GM18499 (cell line): ENCODE measurements at regions not wholly inside any gene's neighbourhood (a gene's known extent, or its start where the extent isn't known, plus 50 kb on each side); places are given as distances from the start of the nearest gene placed in this dataset.

Experiments used
- ATAC-seq: cut with Tn5 transposase; IDR thresholded peaks from one replicate; pipeline ENCODE4 v1.9.1; 2021; ENCODE audit warnings: moderate number of reproducible peaks; ENCODE audit not compliant: insufficient read depth, unreplicated experiment

DNA sequence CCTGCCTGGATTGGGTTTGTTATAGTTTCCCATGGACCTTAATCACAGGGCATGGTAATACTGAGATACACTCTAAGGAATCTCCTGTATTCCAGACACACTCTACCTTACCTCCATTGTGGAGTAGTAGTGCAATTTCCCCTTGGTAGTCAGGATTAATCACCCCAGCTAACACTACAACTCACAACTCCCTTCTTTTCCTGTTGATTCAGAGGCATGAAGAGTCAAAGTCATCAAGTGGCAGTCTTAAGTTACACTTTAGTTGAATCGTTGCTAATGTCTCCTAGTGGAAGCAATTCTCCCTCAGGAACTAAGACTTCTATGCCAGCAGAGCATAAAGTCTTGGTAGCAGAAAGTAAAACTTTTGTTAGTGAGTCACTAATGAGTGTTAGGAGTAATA, 122.7 kb upstream of the APC start:
- ATAC-seq: no peak

- no peak for ATAC-seq
Measured at GRCh38 chr5:112616812-112617547, 120.7 kb upstream of the APC start.

DNA sequence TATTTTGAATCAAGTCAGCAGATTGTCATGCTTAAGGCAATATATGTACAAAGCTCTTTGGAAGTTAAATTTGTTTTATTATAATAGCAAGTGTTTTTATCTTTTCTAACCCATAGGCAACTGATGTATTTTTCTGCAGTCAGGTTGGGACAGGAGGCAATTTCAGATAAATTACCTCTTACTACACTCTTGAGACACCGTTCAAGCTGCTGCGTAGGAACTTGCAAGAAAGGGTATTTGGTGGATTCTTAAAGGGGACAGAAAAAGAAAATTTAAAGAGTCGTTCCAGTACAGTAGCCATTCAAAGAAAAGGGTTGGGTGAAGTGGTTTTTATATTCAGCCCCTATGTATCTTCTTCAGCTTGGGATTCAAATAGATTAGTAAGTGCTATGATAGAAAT, 112.4 kb upstream of the APC start:
- no peak for ATAC-seq

GRCh38 chr5:112625689-112626438, 111.8 kb upstream of the APC start:
- no peak for ATAC-seq

GRCh38 chr5:112626715-112627114, 111.0 kb upstream of the APC start:
- ATAC-seq: no peak

DNA sequence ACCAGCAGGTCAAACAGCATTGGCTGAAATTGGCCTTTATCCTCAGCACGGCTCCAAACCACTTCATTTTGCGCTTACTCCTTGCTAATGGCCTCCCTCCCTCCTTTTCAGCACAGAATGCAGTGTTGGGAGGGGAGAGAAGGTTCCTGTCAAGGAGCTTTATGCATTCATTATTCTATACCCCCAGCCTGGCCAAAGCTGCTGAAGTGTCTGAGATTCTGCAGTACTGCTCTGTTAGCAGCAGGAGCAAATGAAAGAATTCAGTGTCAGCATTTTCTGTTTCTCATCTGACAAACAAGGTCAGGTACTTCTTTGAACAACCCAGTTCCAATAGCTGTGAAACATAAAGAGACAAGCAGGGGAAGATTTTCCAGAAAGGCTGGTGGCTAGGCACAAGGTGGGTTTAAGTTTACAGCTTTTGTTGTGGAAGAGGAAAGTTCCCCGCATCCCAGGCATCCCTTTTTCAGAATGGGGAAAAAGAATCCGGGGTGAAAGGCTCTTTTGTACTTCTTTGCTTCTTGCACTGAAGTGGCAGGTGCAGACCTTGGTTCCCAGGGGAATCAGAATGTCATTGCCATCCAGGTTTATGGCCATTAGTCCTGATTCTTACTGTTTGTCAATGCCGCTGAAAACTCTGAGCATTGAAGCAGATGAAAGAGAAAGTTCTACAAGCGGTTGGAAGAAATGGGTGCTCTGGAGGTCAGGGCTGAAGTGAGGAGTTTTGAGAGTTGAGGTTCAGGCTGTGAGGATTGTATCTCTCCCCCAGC, 109.3 kb upstream of the APC start:
- no peak for ATAC-seq

GRCh38 chr5:112630246-112631009, 107.3 kb upstream of the APC start:
- ATAC-seq: no peak

GRCh38 chr5:112634166-112634565, 103.5 kb upstream of the APC start:
- no peak for ATAC-seq

GRCh38 chr5:112634796-112635195, 102.9 kb upstream of the APC start:
- ATAC-seq: no peak

DNA sequence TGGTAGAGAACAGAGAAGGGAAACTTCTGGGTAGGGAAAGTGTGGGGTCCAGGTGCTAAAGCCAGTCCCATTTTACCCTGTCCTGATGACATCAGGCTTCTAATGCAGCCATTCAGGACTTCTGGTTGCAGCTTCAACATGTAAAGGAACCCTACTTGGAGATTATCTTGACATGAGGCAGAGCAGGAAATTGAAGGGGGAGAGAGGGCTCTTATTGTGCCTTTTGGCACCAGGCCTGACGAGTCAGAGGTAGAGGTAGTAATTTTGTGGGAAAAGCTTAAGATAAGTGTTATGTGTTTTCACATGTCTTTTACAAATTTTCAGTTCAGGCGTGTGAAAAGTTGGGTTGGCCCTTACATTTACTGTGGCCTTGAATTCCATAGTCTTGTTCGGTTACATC, 102.4 kb upstream of the APC start:
- ATAC-seq: no peak

- ATAC-seq: no peak
Measured at GRCh38 chr5:112635771-112636731, 101.6 kb upstream of the APC start.

GRCh38 chr5:112636751-112637150, 100.9 kb upstream of the APC start:
- no peak for ATAC-seq

DNA sequence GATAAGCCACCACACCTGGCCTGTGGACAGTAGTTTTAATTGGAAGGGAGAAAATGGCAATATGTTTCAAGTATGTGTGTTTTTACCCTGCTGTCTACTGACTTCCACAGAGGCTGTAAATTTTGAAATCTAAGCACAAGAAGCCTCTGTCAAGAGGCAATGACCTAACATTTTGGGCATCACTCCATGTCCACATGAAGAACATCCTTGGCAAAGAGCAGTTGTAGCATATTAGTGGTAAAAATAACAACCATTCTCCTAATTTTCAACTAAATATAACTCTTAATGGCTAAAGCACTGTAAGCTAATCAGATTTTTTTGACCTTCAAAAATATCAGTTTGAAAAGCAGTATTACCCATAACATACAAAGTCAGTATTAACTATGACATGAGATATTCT, 100.3 kb upstream of the APC start:
- ATAC-seq: no peak

- ATAC-seq: no peak
Measured at GRCh38 chr5:112640546-112640945, 97.1 kb upstream of the APC start.

DNA sequence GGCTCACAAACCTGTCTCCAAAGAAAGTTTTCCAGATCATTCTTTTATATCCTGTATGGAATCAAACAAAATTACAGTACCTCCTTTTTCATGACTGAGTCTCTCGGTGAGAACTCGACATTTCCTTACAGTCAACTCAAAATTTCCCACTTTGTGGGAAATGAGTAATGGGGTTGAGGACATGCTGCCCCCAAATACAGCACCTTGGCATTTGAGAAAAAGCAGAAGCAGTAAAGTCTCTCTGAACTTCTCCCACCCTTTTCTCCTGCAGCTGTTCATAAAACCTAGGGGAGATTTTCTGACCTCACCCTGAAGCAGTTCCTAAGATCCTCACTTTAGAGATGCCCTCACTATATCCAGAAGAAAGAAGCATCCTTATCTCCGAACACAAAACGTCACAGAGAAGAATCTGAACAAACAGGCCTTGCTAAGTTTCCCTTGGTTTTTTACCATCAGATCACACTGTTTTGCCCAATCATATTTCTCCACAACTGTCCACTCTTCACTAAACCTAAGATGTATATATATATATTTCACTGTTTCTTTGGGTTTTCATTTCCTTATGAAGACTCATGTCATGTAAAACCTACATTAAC, 96.1 kb upstream of the APC start:
- no peak for ATAC-seq

- ATAC-seq: no peak
Measured at GRCh38 chr5:112642885-112643284, 94.8 kb upstream of the APC start.

DNA sequence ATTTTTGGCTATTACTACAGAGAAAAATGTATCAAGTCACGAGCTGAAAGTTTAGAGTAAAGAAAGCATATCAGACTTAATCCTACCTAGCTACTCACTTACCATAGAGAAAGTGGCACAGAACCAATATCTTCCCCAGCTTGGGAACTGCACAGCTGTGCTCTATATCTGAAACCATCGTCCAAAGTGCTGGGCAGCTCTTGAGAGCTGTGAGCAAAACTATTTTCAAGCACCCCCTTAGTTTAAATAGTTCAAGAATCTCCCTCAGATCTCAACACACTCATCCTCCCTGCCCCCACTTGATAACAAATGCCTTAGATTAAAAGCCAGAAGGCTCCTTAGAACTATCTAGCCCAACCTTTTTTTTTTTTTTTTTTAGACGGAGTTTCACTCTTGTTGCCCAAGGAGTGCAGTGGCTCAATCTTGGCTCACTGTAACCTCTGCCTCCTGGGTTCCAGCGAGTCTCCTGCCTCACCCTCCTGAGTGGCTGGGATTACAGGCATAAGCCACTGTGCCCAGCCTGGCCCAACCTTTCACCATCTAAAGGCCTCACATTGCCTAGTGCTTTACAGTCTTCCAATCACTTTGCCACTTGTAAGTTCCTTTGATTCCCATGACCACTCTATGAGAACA, 94.2 kb upstream of the APC start:
- ATAC-seq: no peak

DNA sequence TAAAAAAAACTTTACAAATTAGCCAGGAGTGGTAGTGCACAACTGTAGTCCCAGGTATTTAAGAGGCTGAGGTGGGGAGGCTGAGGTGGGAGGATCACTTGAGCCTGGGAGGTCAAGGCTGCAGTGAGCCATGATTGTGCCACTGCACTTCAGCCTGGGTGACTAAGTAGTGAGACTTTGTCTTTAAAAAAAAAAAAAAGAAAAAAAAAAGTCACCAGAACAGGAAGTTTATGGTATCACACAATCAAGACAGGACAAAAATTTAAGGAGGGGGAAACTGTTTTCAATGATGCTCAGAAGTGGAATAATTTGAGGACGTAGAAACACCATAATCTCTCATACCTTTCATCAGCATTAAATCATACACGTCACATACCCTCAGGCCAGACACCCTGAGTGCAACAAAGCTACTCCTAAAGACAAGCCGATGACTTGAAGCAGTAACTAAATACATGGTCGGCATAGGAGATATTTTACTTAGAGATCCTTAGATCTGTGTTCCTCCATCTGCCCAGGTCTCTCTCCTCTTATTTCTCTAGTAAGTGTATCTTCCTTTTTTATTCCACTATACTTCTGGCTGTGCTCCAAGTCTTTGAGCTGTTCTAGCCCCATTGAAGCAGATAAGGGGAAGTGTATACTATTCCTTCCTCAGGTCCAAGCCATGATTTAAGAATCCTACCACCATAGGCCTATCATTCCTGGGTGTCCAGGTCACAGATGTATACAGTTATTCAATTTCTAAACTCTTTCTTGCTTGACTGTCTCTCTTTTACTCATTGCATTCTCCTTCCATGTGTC, 91.3 kb upstream of the APC start:
- no peak for ATAC-seq
